Natural killer cell treated with Interleukin-12 subunit alpha and Interleukin-12 subunit beta and Interleukin-15 and Interleukin-18, amount 100 ng/mL, for 72 hours (primary cell): ENCODE measurements at regions not wholly inside any gene's neighbourhood (a gene's known extent, or its start where the extent isn't known, plus 50 kb on each side); places are given as distances from the start of the nearest gene placed in this dataset.
"Not testable (repeated sequence)": the region's sequence is repeated elsewhere in the genome, so short reads cannot be mapped to it uniquely, and the experiment has no call there.

Source experiments
- ATAC-seq, 2 donors: fragments of 150-1000 bp; cut with Tn5 transposase in 1 of 2; sonication (Bioruptor Pico), chemical (Tn5 transposase) in 1 of 2; 2 replicates each; pipeline ENCODE4 v1.10.0; 2021
- DNase-seq: peaks from one replicate; pipeline ENCODE4 v3.0.0; 2022; ENCODE audit warnings: low spot score
- H3K27ac Mint-ChIP-seq, 2 donors: 1 replicate in 1 of 2; 2 replicates in 1 of 2; pipeline ENCODE4 v1.8.0; 2022; ENCODE audit warnings: mixed read lengths in 2 of 2, mild to moderate bottlenecking in 1 of 2, moderate library complexity in 1 of 2
- H3K27me3 Mint-ChIP-seq, 2 donors: 1 replicate in 1 of 2; 2 replicates in 1 of 2; pipeline ENCODE4 v1.8.0; 2022; ENCODE audit warnings: mixed read lengths in 2 of 2
- H3K36me3 Mint-ChIP-seq: one replicate; pipeline ENCODE4 v1.8.0; 2022; ENCODE audit warnings: mixed read lengths
- H3K4me1 Mint-ChIP-seq, 2 donors: 1 replicate in 1 of 2; 2 replicates in 1 of 2; pipeline ENCODE4 v1.8.0; 2022; ENCODE audit warnings: low read depth in 2 of 2, mixed read lengths in 2 of 2, mild to moderate bottlenecking in 1 of 2
- H3K4me3 Mint-ChIP-seq: one replicate; pipeline ENCODE4 v1.8.0; 2022; ENCODE audit warnings: mixed read lengths
- H3K9me3 Mint-ChIP-seq: 2 replicates; pipeline ENCODE4 v1.8.0; 2022; ENCODE audit warnings: mixed read lengths

- ATAC-seq (no peak), DNase-seq (no peak)
- H3K4me3 Mint-ChIP-seq = no peak overlapping the region
- peaks cover 5 to 17% of the 10 kb centered on the region in 2 donors for H3K27me3 Mint-ChIP-seq
- H3K9me3 Mint-ChIP-seq = no peaks in the 10 kb centered on the region
- H3K27ac Mint-ChIP-seq = no peak overlapping the region
- no peaks in the 10 kb centered on the region for H3K36me3 Mint-ChIP-seq
- no peaks in the 10 kb centered on the region for H3K4me1 Mint-ChIP-seq
Observed at GRCh38 chr3:14263317-14264005, 84.8 kb downstream of the LSM3 start.

- Mint-ChIP-seq H3K36me3 (no peaks in the 10 kb centered on the region), H3K9me3 (no peaks in the 10 kb centered on the region), H3K4me1 (no peaks in the 10 kb centered on the region), H3K4me3 (no peak overlapping the region), H3K27me3 (peaks cover 8 to 23% of the 10 kb centered on the region in 2 donors), H3K27ac (no peak overlapping the region)
- DNase-seq (no peak), ATAC-seq (peak in 1 of 2 donors; percentile 49)
Observed at GRCh38 chr3:14265246-14265962, 86.8 kb downstream of the LSM3 start.

- no peak for ATAC-seq
- peaks cover 8 to 24% of the 10 kb centered on the region in 2 donors for H3K27me3 Mint-ChIP-seq
- H3K4me3 Mint-ChIP-seq = no peak overlapping the region
Observed at GRCh38 chr3:14266361-14266760, 87.7 kb downstream of the LSM3 start.

GRCh38 chr3:14267976-14268375 is 89.4 kb downstream of the LSM3 start:
- Mint-ChIP-seq H3K9me3 (no peaks in the 10 kb centered on the region), H3K27ac (no peak overlapping the region), H3K4me1 (no peaks in the 10 kb centered on the region), H3K27me3 (peaks cover 6 to 16% of the 10 kb centered on the region in 2 donors), H3K36me3 (no peaks in the 10 kb centered on the region), H3K4me3 (no peak overlapping the region)
- peak in 1 of 2 donors; percentile 6 for ATAC-seq
- no peak for DNase-seq

More at GRCh38 chr3:14266361-14266760, 87.7 kb downstream of the LSM3 start:
- Mint-ChIP-seq H3K4me1 (no peaks in the 10 kb centered on the region), H3K9me3 (no peaks in the 10 kb centered on the region), H3K27ac (no peak overlapping the region), H3K36me3 (no peaks in the 10 kb centered on the region)
- DNase-seq = no peak

- H3K4me3 Mint-ChIP-seq = no peak overlapping the region
- peaks cover 6 to 8% of the 10 kb centered on the region in 2 donors for H3K27me3 Mint-ChIP-seq
- H3K36me3 Mint-ChIP-seq = no peaks in the 10 kb centered on the region
- ATAC-seq (no peak), DNase-seq (no peak)
- no peaks in the 10 kb centered on the region for H3K9me3 Mint-ChIP-seq
- no peak overlapping the region for H3K27ac Mint-ChIP-seq
- H3K4me1 Mint-ChIP-seq = no peaks in the 10 kb centered on the region
Observed at GRCh38 chr3:14268897-14269296, 90.3 kb downstream of the LSM3 start.

- H3K27ac Mint-ChIP-seq, H3K4me1 Mint-ChIP-seq, H3K4me3 Mint-ChIP-seq, H3K36me3 Mint-ChIP-seq, ATAC-seq, DNase-seq, H3K9me3 Mint-ChIP-seq: not testable (repeated sequence)
- H3K27me3 Mint-ChIP-seq = peaks cover 6 to 11% of the 10 kb centered on the region in 2 donors
Observed at GRCh38 chr3:14272041-14272958, 93.7 kb downstream of the LSM3 start.

GRCh38 chr3:14272959-14273560 is 94.4 kb downstream of the LSM3 start:
- H3K36me3 Mint-ChIP-seq, H3K27ac Mint-ChIP-seq, H3K4me3 Mint-ChIP-seq, H3K4me1 Mint-ChIP-seq, DNase-seq, ATAC-seq, H3K9me3 Mint-ChIP-seq: not testable (repeated sequence)
- peaks cover 3 to 16% of the 10 kb centered on the region in 2 donors for H3K27me3 Mint-ChIP-seq

GRCh38 chr3:14273901-14274611 is 95.4 kb downstream of the LSM3 start:
- DNase-seq = no peak
- no peaks in the 10 kb centered on the region for H3K36me3 Mint-ChIP-seq

GRCh38 chr3:14274612-14274936 is 96.0 kb downstream of the LSM3 start:
- Mint-ChIP-seq H3K27me3 (peaks cover 3 to 16% of the 10 kb centered on the region in 2 donors), H3K4me3 (no peak overlapping the region), H3K36me3 (no peaks in the 10 kb centered on the region), H3K4me1 (no peaks in the 10 kb centered on the region), H3K27ac (no peak overlapping the region), H3K9me3 (no peaks in the 10 kb centered on the region)
- ATAC-seq (no peak), DNase-seq (no peak)

More at GRCh38 chr3:14273901-14274611, 95.4 kb downstream of the LSM3 start:
- peaks cover 3 to 16% of the 10 kb centered on the region in 2 donors for H3K27me3 Mint-ChIP-seq
- ATAC-seq = no peak
- no peaks in the 10 kb centered on the region for H3K4me1 Mint-ChIP-seq
- H3K9me3 Mint-ChIP-seq = no peaks in the 10 kb centered on the region
- H3K27ac Mint-ChIP-seq = no peak overlapping the region
- H3K4me3 Mint-ChIP-seq = no peak overlapping the region

- Mint-ChIP-seq H3K27ac (no peak overlapping the region), H3K36me3 (no peaks in the 10 kb centered on the region), H3K9me3 (no peaks in the 10 kb centered on the region), H3K4me3 (no peak overlapping the region), H3K27me3 (peaks cover under 1 to 11% of the 10 kb centered on the region in 2 donors), H3K4me1 (no peaks in the 10 kb centered on the region)
- DNase-seq (no peak), ATAC-seq (no peak)
Observed at GRCh38 chr3:14274999-14275961, 96.7 kb downstream of the LSM3 start.

GRCh38 chr3:14275962-14276909 is 97.6 kb downstream of the LSM3 start:
- H3K9me3 Mint-ChIP-seq = no peaks in the 10 kb centered on the region
- H3K27me3 Mint-ChIP-seq = peaks cover 0 to 8% of the 10 kb centered on the region in 2 donors
- H3K27ac Mint-ChIP-seq = no peak overlapping the region
- no peak for ATAC-seq
- H3K4me3 Mint-ChIP-seq = no peak overlapping the region
- no peak for DNase-seq
- H3K36me3 Mint-ChIP-seq = no peaks in the 10 kb centered on the region
- no peaks in the 10 kb centered on the region for H3K4me1 Mint-ChIP-seq
